ENCODE measurements at regions not wholly inside any gene's neighbourhood (a gene's known extent, or its start where the extent isn't known, plus 50 kb on each side); places are given as distances from the start of the nearest gene placed in this dataset.

DNA sequence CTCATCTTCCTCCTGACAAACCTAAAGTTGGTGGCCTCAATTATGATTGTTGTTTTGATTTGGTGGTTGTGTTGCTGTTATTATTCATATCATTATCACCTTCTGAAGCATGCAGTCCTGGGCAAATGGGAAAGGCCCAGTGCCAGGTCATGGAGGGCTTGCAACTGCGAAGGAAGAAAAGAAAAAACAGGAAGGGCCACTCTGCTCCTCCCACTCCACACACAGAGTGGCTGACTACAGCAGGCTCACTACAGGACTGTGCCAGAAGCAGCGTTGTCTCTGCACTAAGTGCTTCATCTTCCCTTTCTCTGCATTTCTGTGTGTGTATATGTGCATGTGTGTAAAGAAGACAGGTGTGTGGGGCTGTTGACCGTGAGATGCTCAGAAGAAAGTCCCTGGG lies 231.9 kb downstream of the ANKRD30B start:
- TF ChIP-seq POLR2A (IDR thresholded peaks at IDR 0.05) (no peak), POLR2AphosphoS5 (IDR thresholded peaks at IDR 0.05) (no peak)
